HCT116 (cell line): ENCODE measurements at regions not wholly inside any gene's neighbourhood (a gene's known extent, or its start where the extent isn't known, plus 50 kb on each side); places are given as distances from the start of the nearest gene placed in this dataset.

Experiments
- POLR2A ChIP-seq: IDR thresholded peaks from 2 replicates; pipeline ENCODE4 v1.7.0; 2011; ENCODE audit warnings: borderline replicate concordance; ENCODE audit not compliant: insufficient read depth, insufficient read length; ENCODE audit errors: extremely low read depth
- ZNF274 ChIP-seq: fragments of 200-500 bp; sonication (Bioruptor generic); IDR thresholded peaks from 2 replicates; pipeline ENCODE4 v1.6.1; 2014; ENCODE audit warnings: mild to moderate bottlenecking, low read depth, low read length, inconsistent platforms
- TF ChIP-seq, protein P1 (sequence below), 3 experiments: fragments of 200-600 bp in 1 of 3; sonication (generic) in 1 of 3; IDR thresholded peaks in 2 of 3; conservative IDR thresholded peaks in 1 of 3; 2 replicates each; pipeline ENCODE4 v1.5.1; 2012 to 2017; ENCODE audit warnings: low read depth in 2 of 3, low read length in 2 of 3, antibody characterized with exemption in 1 of 3, borderline replicate concordance in 1 of 3, control low read depth in 1 of 3, mild to moderate bottlenecking in 1 of 3, mixed read lengths in 1 of 3, mixed run types in 1 of 3, moderate library complexity in 1 of 3; ENCODE audit not compliant: insufficient read depth in 1 of 3

DNA sequence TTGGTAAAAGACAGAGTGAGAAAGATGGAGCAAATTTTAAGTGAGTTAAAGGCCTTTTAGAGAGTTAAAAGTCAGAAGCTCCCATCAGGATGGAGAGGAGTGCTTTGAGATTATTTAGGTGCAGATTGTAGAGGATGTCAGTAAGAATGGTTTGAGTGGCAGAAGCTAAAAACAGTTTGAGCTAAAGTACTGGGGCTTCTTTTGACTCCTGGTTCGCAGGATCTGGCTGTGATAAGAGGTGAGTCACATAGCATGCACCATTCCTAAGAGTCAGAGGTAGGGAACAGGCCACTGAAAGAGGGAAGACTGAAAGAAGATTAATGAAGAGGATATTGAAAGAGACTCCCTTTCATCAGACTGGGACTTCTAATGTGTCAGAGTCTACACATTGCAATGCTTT is 1047.9 kb upstream of the MAP3K7 start:
- TF ChIP-seq, protein P1, sequence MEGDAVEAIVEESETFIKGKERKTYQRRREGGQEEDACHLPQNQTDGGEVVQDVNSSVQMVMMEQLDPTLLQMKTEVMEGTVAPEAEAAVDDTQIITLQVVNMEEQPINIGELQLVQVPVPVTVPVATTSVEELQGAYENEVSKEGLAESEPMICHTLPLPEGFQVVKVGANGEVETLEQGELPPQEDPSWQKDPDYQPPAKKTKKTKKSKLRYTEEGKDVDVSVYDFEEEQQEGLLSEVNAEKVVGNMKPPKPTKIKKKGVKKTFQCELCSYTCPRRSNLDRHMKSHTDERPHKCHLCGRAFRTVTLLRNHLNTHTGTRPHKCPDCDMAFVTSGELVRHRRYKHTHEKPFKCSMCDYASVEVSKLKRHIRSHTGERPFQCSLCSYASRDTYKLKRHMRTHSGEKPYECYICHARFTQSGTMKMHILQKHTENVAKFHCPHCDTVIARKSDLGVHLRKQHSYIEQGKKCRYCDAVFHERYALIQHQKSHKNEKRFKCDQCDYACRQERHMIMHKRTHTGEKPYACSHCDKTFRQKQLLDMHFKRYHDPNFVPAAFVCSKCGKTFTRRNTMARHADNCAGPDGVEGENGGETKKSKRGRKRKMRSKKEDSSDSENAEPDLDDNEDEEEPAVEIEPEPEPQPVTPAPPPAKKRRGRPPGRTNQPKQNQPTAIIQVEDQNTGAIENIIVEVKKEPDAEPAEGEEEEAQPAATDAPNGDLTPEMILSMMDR (IDR thresholded peaks at IDR 0.05 in 2 of 3, conservative IDR thresholded peaks at IDR 0.05 in 1 of 3; ENCODE audit: borderline replicate concordance in 1 of 3, insufficient read depth in 1 of 3, low read depth in 2 of 3, low read length in 2 of 3) = no peak
- no peak for TF ChIP-seq ZNF274
- TF ChIP-seq POLR2A = no peak
